Neuronal stem cell (in vitro differentiated cells): ENCODE measurements at regions not wholly inside any gene's neighbourhood (a gene's known extent, or its start where the extent isn't known, plus 50 kb on each side); places are given as distances from the start of the nearest gene placed in this dataset.

Experiments
- DNase-seq: peaks from one replicate; pipeline ENCODE4 v3.0.0-alpha.2; 2013; ENCODE audit warnings: low spot score
- H2AFZ ChIP-seq: one replicate; pipeline ENCODE4 v1.6.1; 2013; ENCODE audit warnings: mild to moderate bottlenecking, low read length, inconsistent platforms
- H2AK5ac ChIP-seq: 2 replicates; pipeline ENCODE4 v1.6.1; 2013; ENCODE audit warnings: low read depth, mild to moderate bottlenecking, inconsistent platforms, low read length, moderate library complexity, mixed read lengths
- H2BK120ac ChIP-seq: 2 replicates; pipeline ENCODE4 v1.6.1; 2013; ENCODE audit warnings: low read depth, mild to moderate bottlenecking, inconsistent platforms, low read length, moderate library complexity, mixed read lengths
- H2BK12ac ChIP-seq: one replicate; pipeline ENCODE4 v1.6.1; 2013; ENCODE audit warnings: low read length, inconsistent platforms
- H2BK15ac ChIP-seq: 2 replicates; pipeline ENCODE4 v1.6.1; 2013; ENCODE audit warnings: mild to moderate bottlenecking, low read length, inconsistent platforms, mixed read lengths
- H2BK5ac ChIP-seq: one replicate; pipeline ENCODE4 v1.6.1; 2013; ENCODE audit warnings: inconsistent platforms, mild to moderate bottlenecking, low read length, moderate library complexity
- H3K14ac ChIP-seq: one replicate; pipeline ENCODE4 v1.6.1; 2013; ENCODE audit warnings: low read length, inconsistent platforms
- H3K18ac ChIP-seq: 2 replicates; pipeline ENCODE4 v1.6.1; 2013; ENCODE audit warnings: low read length, inconsistent platforms
- H3K23ac ChIP-seq: 2 replicates; pipeline ENCODE4 v1.6.1; 2013; ENCODE audit warnings: low read depth, mild to moderate bottlenecking, mixed read lengths, low read length, inconsistent platforms; ENCODE audit not compliant: poor library complexity
- H3K27ac ChIP-seq: replicated peaks from 3 replicates; pipeline ENCODE4 v1.5.1; 2013; ENCODE audit warnings: low read length, inconsistent platforms
- H3K27me3 ChIP-seq, 3 experiments: 2 replicates each; pipeline ENCODE4 v1.6.1; 2013; ENCODE audit warnings: low read length in 3 of 3, mild to moderate bottlenecking in 2 of 3, inconsistent platforms in 1 of 3, low read depth in 1 of 3, mixed read lengths in 1 of 3, moderate library complexity in 1 of 3; ENCODE audit not compliant: control insufficient read depth in 3 of 3, insufficient read depth in 3 of 3
- H3K36me3 ChIP-seq, 2 donors: replicated peaks in 1 of 2; 2 replicates each; pipeline ENCODE4 v1.6.1; 2013; ENCODE audit warnings: low read length in 2 of 2; ENCODE audit not compliant: control insufficient read depth in 2 of 2, insufficient read depth in 2 of 2
- H3K4ac ChIP-seq: 2 replicates; pipeline ENCODE4 v1.6.1; 2013; ENCODE audit warnings: inconsistent platforms, mild to moderate bottlenecking, low read length, moderate library complexity
- H3K4me1 ChIP-seq, 2 donors: 1 replicate in 1 of 2; 2 replicates in 1 of 2; pipeline ENCODE4 v1.6.1; 2013; ENCODE audit warnings: low read length in 2 of 2, low read depth in 1 of 2; ENCODE audit not compliant: control insufficient read depth in 2 of 2, insufficient read depth in 1 of 2
- H3K4me2 ChIP-seq: one replicate; pipeline ENCODE4 v1.6.1; 2013; ENCODE audit warnings: mild to moderate bottlenecking, low read length, inconsistent platforms; ENCODE audit not compliant: insufficient read depth, poor library complexity, severe bottlenecking
- H3K4me3 ChIP-seq, 2 donors: 2 replicates each; pipeline ENCODE4 v1.5.1; 2013; ENCODE audit warnings: low read length in 2 of 2, mild to moderate bottlenecking in 2 of 2, inconsistent platforms in 1 of 2, moderate library complexity in 1 of 2
- H3K79me1 ChIP-seq: one replicate; pipeline ENCODE4 v1.6.1; 2013; ENCODE audit warnings: low read depth, mild to moderate bottlenecking, inconsistent platforms, low read length, moderate library complexity
- H3K9ac ChIP-seq: one replicate; pipeline ENCODE4 v1.6.1; 2013; ENCODE audit warnings: mild to moderate bottlenecking, low read depth, low read length, inconsistent platforms; ENCODE audit not compliant: poor library complexity
- H3K9me3 ChIP-seq, 2 donors: replicated peaks in 1 of 2; 2 replicates each; pipeline versions ENCODE3 to v1.6.1; 2013; ENCODE audit warnings: low read length in 2 of 2, mild to moderate bottlenecking in 2 of 2, inconsistent platforms in 1 of 2, low read depth in 1 of 2, mixed read lengths in 1 of 2, moderate library complexity in 1 of 2; ENCODE audit not compliant: control insufficient read depth in 2 of 2, insufficient read depth in 1 of 2
- H4K8ac ChIP-seq: one replicate; pipeline ENCODE4 v1.6.1; 2013; ENCODE audit warnings: low read depth, mild to moderate bottlenecking, inconsistent platforms, low read length, moderate library complexity
- H4K91ac ChIP-seq: one replicate; pipeline ENCODE4 v1.6.1; 2013; ENCODE audit warnings: low read length, low read depth, mild to moderate bottlenecking, inconsistent platforms; ENCODE audit not compliant: poor library complexity
- WGBS, 2 donors: extraction: QIAGEN DNeasy Blood & Tissue Kit; methylation state at CpG; one replicate each; pipeline ENCODE4 v1.1.7; 2013; ENCODE audit warnings: missing lambda C conversion rate in 2 of 2, mixed read lengths in 1 of 2; ENCODE audit not compliant: insufficient read length in 2 of 2, insufficient replicate concordance in 1 of 2; ENCODE audit errors: extremely low coverage in 2 of 2; 5-methylcytosine and 5-hydroxymethylcytosine counted together

GRCh38 chr13:99875391-99875790 is 96.2 kb downstream of the ZIC5 start:
- no peak overlapping the region for H2BK120ac ChIP-seq
- no peak overlapping the region for H4K91ac ChIP-seq
- H2BK12ac ChIP-seq, result no peak overlapping the region
- H3K14ac ChIP-seq, result no peak overlapping the region
- H3K79me1 ChIP-seq, result no peaks in the 10 kb centered on the region
- no peak overlapping the region for H3K4ac ChIP-seq
- no peak overlapping the region for H4K8ac ChIP-seq
- H3K4me3 ChIP-seq, result no peak overlapping the region
- H3K18ac ChIP-seq, result no peak overlapping the region
- no peak overlapping the region for H3K9ac ChIP-seq
- H3K23ac ChIP-seq, result no peak overlapping the region
- no peak overlapping the region for H2BK5ac ChIP-seq
- H3K27me3 ChIP-seq, result no peaks in the 10 kb centered on the region
- H3K4me1 ChIP-seq, result peaks cover 0 to 7% of the 10 kb centered on the region in 2 donors
- no peaks in the 10 kb centered on the region for H3K9me3 ChIP-seq
- H2AFZ ChIP-seq, result no peak overlapping the region
- no peaks in the 10 kb centered on the region for H3K36me3 ChIP-seq
- H3K4me2 ChIP-seq, result no peak overlapping the region
- no CpG with 5 or more reads among the region's 6 CpGs for WGBS, 2 donors
- H3K27ac ChIP-seq, result no peak overlapping the region
- no peak overlapping the region for H2AK5ac ChIP-seq
- no peak overlapping the region for H2BK15ac ChIP-seq
- DNase-seq, result no peak

- no peaks in the 10 kb centered on the region for H3K9me3 ChIP-seq
- H2BK5ac ChIP-seq, result no peak overlapping the region
- no peak overlapping the region for H4K91ac ChIP-seq
- H3K23ac ChIP-seq, result no peak overlapping the region
- no peak overlapping the region for H2AK5ac ChIP-seq
- H3K4ac ChIP-seq, result no peak overlapping the region
- no peak overlapping the region for H2BK120ac ChIP-seq
- WGBS, 2 donors, result no CpG with 5 or more reads among the region's 3 CpGs
- H3K27ac ChIP-seq, result no peak overlapping the region
- H3K4me3 ChIP-seq, result no peak overlapping the region
- peaks cover 0 to 6% of the 10 kb centered on the region in 2 donors for H3K4me1 ChIP-seq
- no peak overlapping the region for H3K18ac ChIP-seq
- H2BK15ac ChIP-seq, result no peak overlapping the region
- no peak for DNase-seq
- H3K14ac ChIP-seq, result no peak overlapping the region
- no peak overlapping the region for H4K8ac ChIP-seq
- H3K79me1 ChIP-seq, result no peaks in the 10 kb centered on the region
- no peak overlapping the region for H3K4me2 ChIP-seq
- H3K27me3 ChIP-seq, result no peaks in the 10 kb centered on the region
- no peaks in the 10 kb centered on the region for H3K36me3 ChIP-seq
- H3K9ac ChIP-seq, result no peak overlapping the region
- no peak overlapping the region for H2BK12ac ChIP-seq
- no peak overlapping the region for H2AFZ ChIP-seq
Observed at GRCh38 chr13:99873832-99874430, 97.6 kb downstream of the ZIC5 start.

- no peak overlapping the region for H3K4ac ChIP-seq
- H4K8ac ChIP-seq, result no peak overlapping the region
- no peaks in the 10 kb centered on the region for H3K9me3 ChIP-seq
- H4K91ac ChIP-seq, result no peak overlapping the region
- peaks cover 0 to 5% of the 10 kb centered on the region in 2 donors for H3K4me1 ChIP-seq
- no peak for DNase-seq
- H3K79me1 ChIP-seq, result no peaks in the 10 kb centered on the region
- no peaks in the 10 kb centered on the region for H3K36me3 ChIP-seq
- H3K14ac ChIP-seq, result no peak overlapping the region
- no peak overlapping the region for H2BK15ac ChIP-seq
- no peak overlapping the region for H3K23ac ChIP-seq
- H2BK120ac ChIP-seq, result no peak overlapping the region
- H3K27ac ChIP-seq, result no peak overlapping the region
- H3K27me3 ChIP-seq, result no peaks in the 10 kb centered on the region
- no peak overlapping the region for H2BK12ac ChIP-seq
- no peak overlapping the region for H3K4me2 ChIP-seq
- no peak overlapping the region for H3K9ac ChIP-seq
- H2BK5ac ChIP-seq, result no peak overlapping the region
- no peak overlapping the region for H3K18ac ChIP-seq
- no peak overlapping the region for H2AFZ ChIP-seq
- no peak overlapping the region for H2AK5ac ChIP-seq
- no peak overlapping the region for H3K4me3 ChIP-seq
- no CpG with 5 or more reads among the region's 2 CpGs for WGBS, 2 donors
Observed at GRCh38 chr13:99873141-99873540, 98.4 kb downstream of the ZIC5 start.

- Histone ChIP-seq H3K4ac (no peak overlapping the region), H3K4me1 (peaks cover 0 to 5% of the 10 kb centered on the region in 2 donors), H3K27me3 (no peaks in the 10 kb centered on the region), H3K9ac (no peak overlapping the region), H3K36me3 (peaks cover 0 to under 1% of the 10 kb centered on the region in 2 donors), H4K8ac (no peak overlapping the region), H2AFZ (no peak overlapping the region), H2AK5ac (no peak overlapping the region), H3K4me3 (no peak overlapping the region), H3K23ac (no peak overlapping the region), H2BK15ac (no peak overlapping the region), H3K27ac (no peak overlapping the region), H3K79me1 (no peaks in the 10 kb centered on the region), H3K4me2 (no peak overlapping the region), H2BK120ac (no peak overlapping the region), H2BK12ac (no peak overlapping the region), H4K91ac (no peak overlapping the region), H3K14ac (no peak overlapping the region), H2BK5ac (no peak overlapping the region), H3K18ac (no peak overlapping the region), H3K9me3 (no peaks in the 10 kb centered on the region)
- no peak for DNase-seq
- WGBS, 2 donors, result no CpG with 5 or more reads among the region's 6 CpGs
Observed at GRCh38 chr13:99871249-99871898, 100.2 kb downstream of the ZIC5 start.
